ACHN (cell line): ENCODE measurements at regions not wholly inside any gene's neighbourhood (a gene's known extent, or its start where the extent isn't known, plus 50 kb on each side); places are given as distances from the start of the nearest gene placed in this dataset.
"Not testable (repeated sequence)": the region's sequence is repeated elsewhere in the genome, so short reads cannot be mapped to it uniquely, and the experiment has no call there.

ENCODE experiments used
- DNase-seq: peaks from one replicate; pipeline ENCODE4 v3.0.0-alpha.2; 2015
- in situ Hi-C: cut with HindIII; loops from 2 replicates; pipeline ENCODE4 v1.10.0; 2017; ENCODE audit warnings: low sequenced_read_pairs, low pct_ligation_motif_present, low pct_unique_long_range_greater_than_20kb

GRCh38 chr4:86511590-86511989, 82.5 kb upstream of the PTPN13 start:
- no peak for DNase-seq
- in situ Hi-C loops: no loop called here

- no peak for DNase-seq
- in situ Hi-C loops: no loop called here
Measured at GRCh38 chr4:86512631-86513030, 81.5 kb upstream of the PTPN13 start.

DNA sequence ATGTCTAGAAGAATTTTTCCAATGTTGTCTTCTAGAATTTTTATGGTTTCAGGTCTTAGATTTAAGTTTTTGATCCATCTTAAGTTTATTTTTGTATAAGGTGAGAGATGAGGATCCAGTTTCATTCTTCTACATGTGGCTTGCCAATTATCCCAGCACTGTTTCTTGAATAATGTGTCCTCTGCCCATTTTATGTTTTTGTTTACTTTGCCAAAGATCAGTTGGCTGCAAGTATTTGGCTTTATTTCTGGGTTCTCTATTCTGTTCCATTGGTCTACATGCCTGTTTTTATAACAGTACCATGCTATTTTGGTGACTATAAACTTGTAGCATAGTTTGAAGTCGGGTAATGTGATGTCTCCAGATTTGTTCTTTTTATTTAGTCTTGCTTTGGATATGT, 78.2 kb upstream of the PTPN13 start:
- in situ Hi-C loops, DNase-seq: not testable (repeated sequence)

- DNase-seq: no peak
- in situ Hi-C loops: no loop called here
Measured at GRCh38 chr4:86521373-86521969, 72.6 kb upstream of the PTPN13 start.

GRCh38 chr4:86522349-86522748, 71.8 kb upstream of the PTPN13 start:
- peak; percentile 6 for DNase-seq
- in situ Hi-C loops: no loop called here

- in situ Hi-C loops: no loop called here
- DNase-seq: no peak
Measured at GRCh38 chr4:86523333-86523732, 70.8 kb upstream of the PTPN13 start.

DNA sequence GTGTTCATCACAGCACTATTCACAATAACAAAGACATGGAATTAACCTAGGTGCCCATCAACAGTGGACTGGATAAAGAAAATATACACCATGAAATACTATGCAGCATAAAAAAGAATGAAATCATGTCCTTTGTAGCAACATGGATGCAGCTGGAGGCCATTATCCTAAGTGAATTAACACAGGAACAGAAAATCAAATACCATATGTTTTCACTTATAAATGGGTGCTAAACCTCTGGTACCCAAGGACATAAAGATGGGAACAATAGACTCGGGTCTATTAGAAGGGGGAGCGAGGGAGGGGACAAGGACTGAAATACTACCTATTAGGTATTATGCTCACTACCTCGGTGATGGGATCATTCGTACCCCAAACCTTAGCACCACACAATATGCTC, 66.4 kb upstream of the PTPN13 start:
- in situ Hi-C loops, DNase-seq: not testable (repeated sequence)

GRCh38 chr4:86529436-86529835, 64.7 kb upstream of the PTPN13 start:
- no peak for DNase-seq
- in situ Hi-C loops: no loop called here

GRCh38 chr4:86530183-86530582, 63.9 kb upstream of the PTPN13 start:
- DNase-seq: no peak
- in situ Hi-C loops: no loop called here

DNA sequence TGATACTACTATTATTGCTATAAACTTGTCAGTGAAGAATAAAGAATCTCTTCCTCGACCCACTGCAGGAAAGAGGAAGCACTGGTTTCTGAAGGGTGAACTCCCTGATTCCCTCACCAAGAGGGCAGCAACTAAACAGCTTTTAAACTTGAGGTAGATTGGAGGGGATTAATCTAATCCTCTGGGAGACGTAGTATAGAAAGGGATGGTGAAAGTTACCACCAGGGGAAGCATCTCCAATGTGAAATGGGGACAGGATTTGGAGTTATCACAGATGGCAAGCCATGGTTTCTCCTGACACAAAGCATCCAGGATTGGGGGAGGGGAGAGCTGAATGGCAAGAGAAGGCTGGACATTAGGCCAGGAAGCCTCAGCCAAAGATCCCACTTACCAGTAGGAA, 62.7 kb upstream of the PTPN13 start:
- in situ Hi-C loops: no loop called here
- DNase-seq: no peak

- no peak for DNase-seq
- in situ Hi-C loops: no loop called here
Measured at GRCh38 chr4:86532851-86533250, 61.3 kb upstream of the PTPN13 start.

- in situ Hi-C loops: no loop called here
- no peak for DNase-seq
Measured at GRCh38 chr4:86536151-86536550, 58.0 kb upstream of the PTPN13 start.

DNA sequence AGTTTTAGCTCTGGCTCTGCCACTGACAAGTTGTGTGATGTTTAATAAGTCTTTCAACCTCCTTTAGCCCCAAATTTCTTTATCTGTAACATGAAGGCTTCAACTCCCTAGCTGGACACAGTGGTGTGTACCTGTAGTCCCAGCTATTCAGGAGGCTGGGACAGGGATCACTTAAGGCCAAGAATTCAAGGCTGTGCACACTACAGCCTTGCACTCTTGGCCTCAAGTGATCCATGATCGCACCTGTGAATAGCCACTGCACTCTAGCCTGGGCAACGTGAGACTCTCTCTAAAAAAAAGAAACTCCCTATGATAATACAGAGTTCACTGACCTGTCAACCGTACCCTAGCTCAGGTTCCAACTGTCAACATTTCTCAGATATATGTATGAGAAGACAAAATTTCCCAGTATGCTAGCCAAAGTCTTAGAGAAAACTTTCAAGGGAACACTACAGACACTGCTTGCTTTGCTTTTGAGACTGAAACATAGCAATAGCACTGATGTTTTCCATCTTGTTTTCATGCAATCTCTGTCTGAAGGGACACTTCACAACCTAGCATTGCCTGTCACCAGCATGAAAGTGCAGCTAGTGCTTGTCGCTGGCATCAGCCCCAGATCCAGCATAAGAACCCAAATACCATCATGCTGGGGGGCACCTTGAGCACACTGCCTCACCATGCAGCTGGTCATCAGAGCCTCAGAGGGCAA, 51.6 kb upstream of the PTPN13 start:
- in situ Hi-C loops: no loop called here
- no peak for DNase-seq

DNA sequence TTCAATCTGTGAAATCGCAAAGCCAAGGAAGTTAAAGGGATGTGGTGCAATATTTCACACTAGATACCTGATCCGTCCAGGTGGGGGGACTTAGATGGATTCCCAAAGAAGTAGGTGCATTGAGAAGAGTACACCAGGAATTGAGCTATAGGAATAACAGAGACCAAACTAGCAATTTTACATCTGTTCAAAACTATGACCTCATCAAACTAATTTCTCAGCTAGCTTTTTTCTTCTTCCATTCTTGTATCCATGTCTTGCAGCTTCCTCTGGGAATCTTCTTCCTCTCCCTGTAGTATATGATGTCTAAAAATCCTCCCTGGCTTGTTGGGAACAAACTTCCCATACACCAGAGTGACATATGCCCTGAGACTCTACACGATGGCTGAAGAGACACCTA, 51.0 kb upstream of the PTPN13 start:
- in situ Hi-C loops: no loop called here
- DNase-seq: no peak

DNA sequence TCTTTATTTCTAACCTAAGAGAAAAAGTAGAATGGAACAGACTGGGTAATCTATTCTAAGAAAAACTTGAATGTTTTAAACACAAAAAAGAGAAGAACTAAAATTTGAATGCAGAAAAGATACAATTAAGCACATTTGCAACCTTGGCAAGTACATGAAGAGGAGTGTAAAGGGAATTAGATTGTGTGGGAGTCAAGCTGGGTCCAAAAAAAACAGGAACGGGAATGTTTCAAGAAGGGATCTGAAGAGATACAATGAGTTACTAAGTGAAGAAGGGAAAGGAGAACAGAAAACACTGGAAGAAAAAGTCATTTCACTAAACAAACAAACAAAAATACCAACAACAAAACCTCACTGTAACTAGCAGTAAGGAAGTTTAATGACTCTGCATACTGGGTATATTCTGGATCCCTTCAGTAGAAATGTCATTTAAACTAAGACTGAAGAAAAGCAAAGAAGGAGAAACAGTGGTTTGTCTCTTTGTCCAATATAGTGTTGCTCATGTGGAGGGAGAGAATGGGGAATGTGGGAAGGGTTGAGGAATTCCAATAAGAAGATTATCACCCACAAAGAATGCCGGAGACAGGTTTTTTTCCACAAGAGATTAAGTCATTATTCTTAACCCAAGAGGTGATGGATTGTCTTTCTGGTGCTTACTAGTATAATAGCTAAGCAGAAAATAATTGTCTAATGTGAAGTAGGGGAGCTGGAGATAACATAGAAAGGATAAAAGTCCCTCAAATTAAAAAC, 50.4 kb upstream of the PTPN13 start:
- in situ Hi-C loops: no loop called here
- DNase-seq: peak; percentile 16

GRCh38 chr4:86544310-86544966, 49.7 kb upstream of the PTPN13 start:
- no peak for DNase-seq
- in situ Hi-C loops: no loop called here
